GM19452 (cell line): ENCODE measurements at regions not wholly inside any gene's neighbourhood (a gene's known extent, or its start where the extent isn't known, plus 50 kb on each side); places are given as distances from the start of the nearest gene placed in this dataset.

Source experiments
- ATAC-seq: cut with Tn5 transposase; IDR thresholded peaks from one replicate; pipeline ENCODE4 v1.9.1; 2021; ENCODE audit not compliant: unreplicated experiment

GRCh38 chr12:125650587-125650986 lies 585.4 kb downstream of the AACS start:
- ATAC-seq: no peak

DNA sequence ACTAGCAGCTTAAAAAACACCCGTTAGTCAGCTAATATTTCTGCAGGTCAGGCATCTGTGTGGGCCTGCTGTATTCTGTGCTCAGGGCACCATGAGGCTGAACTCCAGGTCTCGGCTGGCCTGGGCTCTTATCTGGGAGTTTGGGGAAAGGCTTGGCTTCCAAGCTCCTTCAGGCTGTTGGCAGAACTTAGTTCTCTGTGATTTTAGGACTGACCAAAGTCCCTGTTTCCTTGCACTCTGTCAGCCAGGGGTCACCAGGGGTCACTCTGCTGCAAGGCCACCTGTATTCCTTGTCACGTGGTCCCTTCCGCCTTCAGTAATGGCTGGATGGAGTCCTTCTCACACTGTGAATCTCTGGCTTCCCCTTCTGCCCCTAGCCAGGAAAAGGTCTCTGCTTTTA lies 586.4 kb downstream of the AACS start:
- ATAC-seq: no peak

DNA sequence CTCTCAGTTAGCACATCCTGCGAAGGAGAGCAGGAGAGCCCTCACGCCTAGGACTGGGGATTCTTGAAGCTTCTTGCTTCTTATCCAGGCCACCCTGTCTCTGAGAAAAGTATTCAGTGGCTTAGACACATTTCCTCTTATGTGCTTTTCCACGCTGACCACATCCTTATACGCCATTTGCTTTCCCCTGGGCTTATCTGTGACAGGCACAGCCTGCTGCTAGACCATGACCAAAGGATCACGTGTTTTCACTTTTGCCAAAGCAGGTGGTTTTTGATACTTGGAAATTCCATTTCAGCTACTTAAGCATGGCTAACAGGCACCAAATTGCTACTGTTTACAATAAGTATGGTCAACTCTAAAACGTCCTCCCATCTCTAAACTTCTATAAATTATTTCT lies 587.4 kb downstream of the AACS start:
- no peak for ATAC-seq

DNA sequence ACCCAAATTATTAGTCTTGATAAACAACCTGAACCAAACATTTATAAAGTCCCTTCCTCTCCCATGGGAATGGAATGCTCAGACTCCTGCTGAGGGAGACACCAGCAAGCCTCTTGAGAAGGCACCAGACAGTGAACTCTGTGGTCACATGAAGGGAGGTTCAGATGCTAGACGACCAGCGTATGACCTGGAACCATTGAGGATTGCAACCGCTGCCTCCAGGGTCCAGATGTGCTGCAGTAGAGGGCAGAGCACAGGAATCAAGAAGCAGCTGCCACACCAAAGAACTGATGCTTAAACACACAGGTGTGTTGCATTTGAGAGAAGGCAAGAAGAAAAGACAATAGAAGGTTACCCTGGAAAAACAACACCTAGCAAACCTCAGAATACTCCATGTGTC lies 592.4 kb downstream of the AACS start:
- ATAC-seq: no peak

- no peak for ATAC-seq
These were observed 609.5 kb downstream of the AACS start for GRCh38 chr12:125674554-125675338.

DNA sequence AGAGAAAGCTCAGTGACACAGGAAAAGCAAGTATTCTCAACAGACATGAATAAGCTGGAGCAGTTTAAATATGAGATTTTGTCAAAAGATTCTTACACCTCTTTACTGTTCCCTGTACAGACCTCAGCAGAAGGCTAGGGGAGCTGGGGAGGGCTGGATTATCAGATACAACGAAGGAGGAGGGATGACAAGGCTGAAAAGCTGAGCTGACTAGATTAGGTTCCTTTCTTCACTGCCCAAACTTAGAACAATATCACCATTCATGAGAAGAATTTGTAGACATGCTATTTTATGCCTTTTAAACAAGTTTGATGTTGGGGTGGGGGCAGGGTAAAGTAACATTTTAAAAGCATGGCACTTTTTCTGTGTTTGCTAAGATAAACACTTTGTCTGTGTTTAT lies 611.1 kb downstream of the AACS start:
- ATAC-seq: no peak

GRCh38 chr12:125677829-125678228 lies 612.6 kb downstream of the AACS start:
- ATAC-seq: no peak

- ATAC-seq: no peak
These were observed 613.4 kb downstream of the AACS start for GRCh38 chr12:125678589-125678993.

GRCh38 chr12:125683748-125684381 lies 618.6 kb downstream of the AACS start:
- ATAC-seq: peak; percentile 67

GRCh38 chr12:125684968-125685790 lies 619.9 kb downstream of the AACS start:
- no peak for ATAC-seq

DNA sequence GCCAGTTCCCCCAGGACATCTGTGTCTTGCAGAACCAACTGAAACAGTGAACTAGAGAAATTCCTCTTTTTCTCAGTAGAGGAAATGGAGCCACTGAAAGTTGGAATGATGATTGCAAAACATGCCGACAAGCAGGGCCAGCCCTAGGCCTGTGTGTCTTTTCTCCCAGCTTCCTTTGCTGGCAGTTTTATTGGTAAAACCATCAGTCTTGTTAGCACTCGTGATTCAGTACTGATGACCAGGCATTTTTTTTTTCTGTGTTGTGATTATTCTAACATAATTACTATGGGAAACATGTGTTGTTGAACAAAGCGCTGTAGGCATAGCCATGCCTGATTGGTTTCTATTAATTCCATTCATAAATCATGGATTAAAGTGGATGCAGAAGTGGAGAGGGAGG lies 620.7 kb downstream of the AACS start:
- no peak for ATAC-seq

DNA sequence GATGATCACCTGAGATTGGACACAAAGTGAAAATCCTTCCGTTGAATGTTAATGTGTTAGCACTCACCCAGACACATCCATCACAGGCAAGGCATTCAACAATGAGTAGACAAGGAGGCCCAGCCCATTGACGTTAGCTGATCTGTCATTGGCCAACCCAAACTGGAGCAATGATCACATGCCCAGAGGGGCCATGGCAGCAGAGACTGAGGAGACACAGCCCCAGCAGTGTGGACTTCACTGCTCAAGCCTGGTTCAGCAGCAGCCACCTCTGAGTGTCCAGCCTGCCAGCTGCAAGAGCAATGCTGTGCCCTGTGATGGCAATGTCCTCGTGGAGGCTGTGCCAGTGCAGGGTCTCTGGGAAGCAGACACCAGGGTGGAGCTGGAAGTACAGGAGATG lies 622.2 kb downstream of the AACS start:
- no peak for ATAC-seq

GRCh38 chr12:125687820-125688219 lies 622.6 kb downstream of the AACS start:
- ATAC-seq: no peak

GRCh38 chr12:125688223-125688622 lies 623.0 kb downstream of the AACS start:
- no peak for ATAC-seq

DNA sequence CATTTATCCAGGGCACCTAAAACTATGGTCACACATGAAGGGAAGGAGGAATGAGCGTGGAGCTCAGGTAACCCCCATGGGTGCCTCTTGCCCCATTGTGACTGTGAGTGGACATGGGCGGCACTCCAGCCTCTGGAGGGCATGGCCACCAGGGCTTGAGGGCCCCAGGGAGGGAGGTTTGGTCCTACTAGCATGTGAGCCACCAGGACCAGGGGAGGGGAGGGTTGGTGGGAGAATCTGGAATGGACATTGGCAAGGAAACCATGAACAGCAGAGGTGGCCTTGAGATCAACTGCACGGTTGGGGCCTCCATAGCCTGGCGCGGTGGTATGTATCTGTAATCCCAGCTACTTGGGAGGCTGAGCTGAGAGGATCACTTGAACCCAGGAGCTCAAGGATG lies 623.6 kb downstream of the AACS start:
- no peak for ATAC-seq

DNA sequence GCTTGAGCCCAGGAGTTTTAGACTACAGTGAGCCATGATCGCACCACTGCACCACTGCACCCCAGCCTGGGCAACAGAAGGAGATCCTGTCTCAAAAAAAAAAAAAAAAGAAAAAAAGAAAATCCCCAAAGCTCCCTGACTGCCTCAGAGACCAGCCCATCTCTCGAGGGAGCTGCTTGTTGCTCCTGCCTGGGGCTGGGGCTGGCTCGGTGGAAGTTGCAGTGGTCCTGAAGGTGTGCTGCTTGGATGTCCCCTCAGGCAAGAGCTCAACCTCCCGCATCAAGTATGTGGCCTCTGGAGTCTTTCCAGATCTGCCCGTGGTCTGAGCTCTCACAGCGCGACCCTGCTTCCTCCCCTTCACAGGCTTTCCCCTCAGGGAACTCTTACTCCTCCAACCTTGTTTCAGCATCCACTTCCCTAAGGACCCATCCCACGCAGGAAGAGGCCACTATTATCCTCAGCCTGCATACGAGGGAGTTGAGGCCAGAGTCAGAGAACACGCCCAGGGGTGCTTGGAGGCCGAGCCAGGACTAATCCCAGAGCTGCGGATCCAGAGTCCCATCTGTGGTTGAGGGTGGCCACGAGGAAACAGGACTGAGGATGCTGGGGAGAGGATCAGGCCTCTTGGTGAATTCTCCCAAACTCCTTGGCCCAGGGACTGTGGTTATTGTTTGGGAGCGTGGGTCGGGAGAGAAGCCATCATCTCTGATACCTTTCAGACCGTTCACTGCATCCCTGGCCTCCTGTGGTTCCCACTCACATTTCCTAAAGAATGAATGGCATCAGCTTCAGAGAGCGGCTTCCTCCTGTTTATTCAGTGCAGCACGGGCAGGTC lies 624.6 kb downstream of the AACS start:
- no peak for ATAC-seq

GRCh38 chr12:125690841-125691240 lies 625.6 kb downstream of the AACS start:
- no peak for ATAC-seq

- no peak for ATAC-seq
These were observed 630.8 kb downstream of the AACS start for GRCh38 chr12:125696054-125696453.

DNA sequence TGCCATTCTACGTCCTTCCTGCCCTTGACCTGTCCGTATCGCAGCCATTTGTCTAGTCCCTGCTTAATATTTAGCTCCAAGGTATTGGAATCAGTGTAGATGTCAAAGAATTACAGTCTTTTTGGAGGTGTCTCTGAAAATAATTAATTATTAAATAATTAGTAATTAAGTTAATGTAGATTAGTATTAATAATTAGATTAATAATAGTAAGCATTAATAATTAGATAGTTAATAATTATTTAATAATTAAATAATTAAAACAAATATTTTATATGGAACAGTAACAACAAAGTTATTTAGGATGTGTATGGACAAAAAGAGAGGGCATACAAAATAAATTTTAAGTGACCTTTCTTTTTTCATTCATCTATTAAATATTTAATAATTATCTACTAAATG lies 639.6 kb downstream of the AACS start:
- no peak for ATAC-seq

DNA sequence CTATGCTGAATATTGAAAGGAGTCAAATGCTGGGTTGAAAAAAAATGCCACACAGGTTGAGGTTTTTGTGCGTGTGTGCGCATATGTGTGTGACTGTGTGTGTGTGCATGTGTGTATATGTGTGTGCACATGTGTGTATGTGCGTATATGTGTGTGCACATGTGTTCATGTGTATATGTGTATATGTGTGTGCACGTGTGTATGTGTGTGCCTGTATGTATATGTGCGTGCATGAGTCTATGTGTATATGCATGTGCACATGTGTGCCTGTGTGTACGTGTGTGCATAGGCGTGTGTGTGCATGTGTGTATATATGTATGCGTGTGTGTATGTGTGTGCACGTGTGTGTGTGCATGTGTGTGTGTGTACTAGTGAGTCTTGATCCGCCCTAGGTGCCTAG lies 655.7 kb downstream of the AACS start:
- no peak for ATAC-seq

- no peak for ATAC-seq
These were observed 668.9 kb downstream of the AACS start for GRCh38 chr12:125734137-125734536.
